Adipocyte (in vitro differentiated cells): ENCODE measurements at regions not wholly inside any gene's neighbourhood (a gene's known extent, or its start where the extent isn't known, plus 50 kb on each side); places are given as distances from the start of the nearest gene placed in this dataset.

Source experiments
- DNase-seq: peaks from one replicate; pipeline ENCODE4 v3.0.0-alpha.2; 2015; ENCODE audit warnings: low read depth
- H3K27me3 ChIP-seq: replicated peaks from 2 replicates; pipeline ENCODE4 v1.7.0; 2013; ENCODE audit warnings: mild to moderate bottlenecking, low read length, moderate library complexity; ENCODE audit not compliant: control insufficient read depth, insufficient read depth
- H3K36me3 ChIP-seq: 2 replicates; pipeline ENCODE4 v1.7.0; 2013; ENCODE audit warnings: low read length, mild to moderate bottlenecking, moderate library complexity; ENCODE audit not compliant: control insufficient read depth, insufficient read depth, severe bottlenecking
- H3K4me1 ChIP-seq: 2 replicates; pipeline ENCODE4 v1.7.0; 2013; ENCODE audit warnings: mild to moderate bottlenecking, low read length, moderate library complexity; ENCODE audit not compliant: control insufficient read depth, insufficient read depth
- H3K4me3 ChIP-seq: 2 replicates; pipeline ENCODE4 v1.7.0; 2013; ENCODE audit warnings: mild to moderate bottlenecking, low read length, moderate library complexity
- H3K9ac ChIP-seq: 2 replicates; pipeline ENCODE4 v1.7.0; 2013; ENCODE audit warnings: mild to moderate bottlenecking, low read length, moderate library complexity
- H3K9me3 ChIP-seq: 2 replicates; pipeline ENCODE4 v1.7.0; 2013; ENCODE audit warnings: mild to moderate bottlenecking, low read length, moderate library complexity; ENCODE audit not compliant: control insufficient read depth

GRCh38 chr18:1045658-1046057, 141.0 kb downstream of the ADCYAP1 start:
- Histone ChIP-seq H3K27me3 (no peaks in the 10 kb centered on the region), H3K4me1 (no peaks in the 10 kb centered on the region), H3K9ac (no peak overlapping the region), H3K9me3 (peaks cover 14% of the 10 kb centered on the region), H3K36me3 (no peaks in the 10 kb centered on the region), H3K4me3 (no peak overlapping the region)
- DNase-seq, result no peak

GRCh38 chr18:1047406-1047805, 142.7 kb downstream of the ADCYAP1 start:
- Histone ChIP-seq H3K9me3 (no peaks in the 10 kb centered on the region), H3K36me3 (no peaks in the 10 kb centered on the region), H3K4me3 (no peak overlapping the region), H3K27me3 (peaks cover 2% of the 10 kb centered on the region), H3K9ac (no peak overlapping the region), H3K4me1 (no peaks in the 10 kb centered on the region)
- peak; percentile 47 for DNase-seq

GRCh38 chr18:1048032-1048431, 143.4 kb downstream of the ADCYAP1 start:
- Histone ChIP-seq H3K36me3 (no peaks in the 10 kb centered on the region), H3K4me1 (no peaks in the 10 kb centered on the region), H3K9me3 (no peaks in the 10 kb centered on the region), H3K9ac (no peak overlapping the region), H3K27me3 (peaks cover 2% of the 10 kb centered on the region), H3K4me3 (no peak overlapping the region)
- peak; percentile 34 for DNase-seq

GRCh38 chr18:1049173-1049572, 144.5 kb downstream of the ADCYAP1 start:
- H3K36me3 ChIP-seq, result no peaks in the 10 kb centered on the region
- H3K4me1 ChIP-seq, result no peaks in the 10 kb centered on the region
- H3K9ac ChIP-seq, result no peak overlapping the region
- H3K9me3 ChIP-seq, result no peaks in the 10 kb centered on the region
- DNase-seq, result no peak
- no peak overlapping the region for H3K4me3 ChIP-seq
- peaks cover 2% of the 10 kb centered on the region for H3K27me3 ChIP-seq

- Histone ChIP-seq H3K4me3 (no peak overlapping the region), H3K27me3 (peaks cover 2% of the 10 kb centered on the region), H3K9me3 (no peaks in the 10 kb centered on the region), H3K9ac (no peak overlapping the region), H3K4me1 (no peaks in the 10 kb centered on the region), H3K36me3 (no peaks in the 10 kb centered on the region)
- DNase-seq, result no peak
Measured at GRCh38 chr18:1050012-1050657, 145.5 kb downstream of the ADCYAP1 start.

- Histone ChIP-seq H3K4me3 (no peak overlapping the region), H3K9ac (no peak overlapping the region), H3K27me3 (peaks cover 2% of the 10 kb centered on the region), H3K36me3 (no peaks in the 10 kb centered on the region), H3K4me1 (no peaks in the 10 kb centered on the region), H3K9me3 (peaks cover 9% of the 10 kb centered on the region)
- no peak for DNase-seq
Measured at GRCh38 chr18:1052301-1052700, 147.6 kb downstream of the ADCYAP1 start.

- H3K9ac ChIP-seq, result no peak overlapping the region
- H3K27me3 ChIP-seq, result peaks cover 2% of the 10 kb centered on the region
- no peaks in the 10 kb centered on the region for H3K4me1 ChIP-seq
- peaks cover 19% of the 10 kb centered on the region for H3K9me3 ChIP-seq
- DNase-seq, result no peak
- H3K4me3 ChIP-seq, result no peak overlapping the region
- H3K36me3 ChIP-seq, result no peaks in the 10 kb centered on the region
Measured at GRCh38 chr18:1053331-1054315, 149.0 kb downstream of the ADCYAP1 start.

GRCh38 chr18:1056404-1056803, 151.7 kb downstream of the ADCYAP1 start:
- no peaks in the 10 kb centered on the region for H3K27me3 ChIP-seq
- no peaks in the 10 kb centered on the region for H3K4me1 ChIP-seq
- H3K9me3 ChIP-seq, result peaks cover 25% of the 10 kb centered on the region
- H3K9ac ChIP-seq, result no peak overlapping the region
- H3K36me3 ChIP-seq, result no peaks in the 10 kb centered on the region
- H3K4me3 ChIP-seq, result no peak overlapping the region
- no peak for DNase-seq

GRCh38 chr18:1057367-1057766, 152.7 kb downstream of the ADCYAP1 start:
- H3K9ac ChIP-seq, result no peak overlapping the region
- no peaks in the 10 kb centered on the region for H3K4me1 ChIP-seq
- H3K27me3 ChIP-seq, result no peaks in the 10 kb centered on the region
- no peak for DNase-seq
- H3K4me3 ChIP-seq, result no peak overlapping the region
- no peaks in the 10 kb centered on the region for H3K36me3 ChIP-seq
- peaks cover 25% of the 10 kb centered on the region for H3K9me3 ChIP-seq

- Histone ChIP-seq H3K4me1 (no peaks in the 10 kb centered on the region), H3K9ac (no peak overlapping the region), H3K9me3 (peaks cover 13% of the 10 kb centered on the region), H3K36me3 (no peaks in the 10 kb centered on the region), H3K4me3 (no peak overlapping the region), H3K27me3 (no peaks in the 10 kb centered on the region)
- DNase-seq, result no peak
Measured at GRCh38 chr18:1062588-1062987, 157.9 kb downstream of the ADCYAP1 start.

- Histone ChIP-seq H3K4me3 (no peak overlapping the region), H3K4me1 (no peaks in the 10 kb centered on the region), H3K27me3 (peaks cover 4% of the 10 kb centered on the region), H3K9me3 (no peaks in the 10 kb centered on the region), H3K36me3 (no peaks in the 10 kb centered on the region), H3K9ac (no peak overlapping the region)
- DNase-seq, result no peak
Measured at GRCh38 chr18:1075322-1075721, 170.7 kb downstream of the ADCYAP1 start.
